CD14-positive monocyte (primary cell): ENCODE measurements at regions not wholly inside any gene's neighbourhood (a gene's known extent, or its start where the extent isn't known, plus 50 kb on each side); places are given as distances from the start of the nearest gene placed in this dataset.

Experiments used
- DNase-seq, 3 donors: peaks; one replicate each; pipeline ENCODE4 v3.0.0-alpha.2; 2011 to 2022
- H2AFZ ChIP-seq: 2 replicates; pipeline ENCODE4 v1.6.0; 2012; ENCODE audit warnings: mild to moderate bottlenecking, low read depth, low read length, inconsistent platforms; ENCODE audit not compliant: insufficient read depth, poor library complexity, severe bottlenecking
- H3K27ac ChIP-seq, 2 donors: 1 replicate in 1 of 2; 2 replicates in 1 of 2; pipeline ENCODE4 v1.5.1; 2012 to 2013; ENCODE audit warnings: low read length in 2 of 2, control low read depth in 1 of 2, inconsistent platforms in 1 of 2, low read depth in 1 of 2, mild to moderate bottlenecking in 1 of 2
- H3K27me3 ChIP-seq, 2 donors: one replicate each; pipeline versions ENCODE4 v1.6.0 to v1.6.1; 2011 to 2013; ENCODE audit warnings: low read length in 2 of 2; ENCODE audit not compliant: control insufficient read depth in 2 of 2, insufficient read depth in 2 of 2
- H3K36me3 ChIP-seq, 2 donors: replicated peaks in 1 of 2; 1 replicate in 1 of 2; 2 replicates in 1 of 2; pipeline versions ENCODE4 v1.5.1 to v1.6.1; 2012 to 2013; ENCODE audit warnings: low read length in 2 of 2, control low read depth in 1 of 2, inconsistent platforms in 1 of 2, mild to moderate bottlenecking in 1 of 2; ENCODE audit not compliant: insufficient read depth in 2 of 2, control insufficient read depth in 1 of 2
- H3K4me1 ChIP-seq, 2 donors: 1 replicate in 1 of 2; 2 replicates in 1 of 2; pipeline versions ENCODE4 v1.5.1 to v1.6.1; 2012 to 2013; ENCODE audit warnings: low read length in 2 of 2, control low read depth in 1 of 2, inconsistent platforms in 1 of 2, mild to moderate bottlenecking in 1 of 2, moderate library complexity in 1 of 2; ENCODE audit not compliant: insufficient read depth in 2 of 2, control insufficient read depth in 1 of 2
- H3K4me2 ChIP-seq: replicated peaks from 2 replicates; pipeline ENCODE3; 2012; ENCODE audit warnings: low read length, moderate library complexity, mild to moderate bottlenecking; ENCODE audit not compliant: poor library complexity, severe bottlenecking; ENCODE audit errors: extremely low read depth
- H3K4me3 ChIP-seq, 3 experiments: fragments of 200-600 bp in 1 of 3; sonication (generic) in 1 of 3; replicated peaks in 1 of 3; 1 replicate in 2 of 3; 2 replicates in 1 of 3; pipeline ENCODE4 v1.5.1; 2011 to 2013; ENCODE audit warnings: low read length in 3 of 3, mild to moderate bottlenecking in 3 of 3, control low read depth in 2 of 3, low read depth in 2 of 3, inconsistent platforms in 1 of 3, moderate library complexity in 1 of 3
- H3K79me2 ChIP-seq: 2 replicates; pipeline ENCODE4 v1.6.0; 2012; ENCODE audit warnings: mild to moderate bottlenecking, control low read depth, inconsistent platforms, low read length, moderate library complexity; ENCODE audit not compliant: insufficient read depth
- H3K9ac ChIP-seq: 2 replicates; pipeline ENCODE4 v1.6.0; 2017; ENCODE audit warnings: low read length, mild to moderate bottlenecking; ENCODE audit not compliant: insufficient read depth, poor library complexity, severe bottlenecking
- H3K9me3 ChIP-seq, 2 donors: replicated peaks in 1 of 2; 1 replicate in 1 of 2; 2 replicates in 1 of 2; pipeline versions ENCODE4 v1.5.1 to v1.6.1; 2012 to 2013; ENCODE audit warnings: low read length in 2 of 2, control low read depth in 1 of 2; ENCODE audit not compliant: control insufficient read depth in 1 of 2, insufficient read depth in 1 of 2
- H4K20me1 ChIP-seq: 2 replicates; pipeline ENCODE4 v1.6.0; 2012; ENCODE audit warnings: mild to moderate bottlenecking, low read length, control low read depth, moderate library complexity; ENCODE audit not compliant: insufficient read depth
- H3K27ac Mint-ChIP-seq, 7 donors: one replicate each; pipeline ENCODE4 v1.8.0; 2020; ENCODE audit warnings: mild to moderate bottlenecking in 7 of 7, mixed read lengths in 7 of 7, moderate library complexity in 6 of 7, inconsistent platforms in 2 of 7
- H3K27me3 Mint-ChIP-seq, 3 donors: one replicate each; pipeline ENCODE4 v1.8.0; 2021 to 2022; ENCODE audit warnings: low read depth in 3 of 3, mild to moderate bottlenecking in 3 of 3, mixed read lengths in 3 of 3, moderate library complexity in 3 of 3, inconsistent platforms in 1 of 3
- H3K36me3 Mint-ChIP-seq, 2 donors: one replicate each; pipeline ENCODE4 v1.8.0; 2020; ENCODE audit warnings: mixed read lengths in 2 of 2, inconsistent platforms in 1 of 2, mild to moderate bottlenecking in 1 of 2
- H3K4me1 Mint-ChIP-seq: one replicate; pipeline ENCODE4 v1.8.0; 2020; ENCODE audit warnings: mild to moderate bottlenecking, mixed read lengths
- H3K4me3 Mint-ChIP-seq, 2 donors: one replicate each; pipeline ENCODE4 v1.8.0; 2020; ENCODE audit warnings: mild to moderate bottlenecking in 2 of 2, mixed read lengths in 2 of 2, moderate library complexity in 1 of 2
- H3K9me3 Mint-ChIP-seq, 7 donors: one replicate each; pipeline ENCODE4 v1.8.0; 2020 to 2022; ENCODE audit warnings: mixed read lengths in 7 of 7, mild to moderate bottlenecking in 6 of 7, moderate library complexity in 6 of 7, inconsistent platforms in 2 of 7
- CTCF ChIP-seq: fragments of 200-600 bp; IDR thresholded peaks from one replicate; pipeline ENCODE4 v1.8.0; 2022; ENCODE audit warnings: antibody characterized with exemption, mild to moderate bottlenecking
- WGBS: methylation state at CpG from one replicate; pipeline ENCODE4 v1.1.5; 2013; ENCODE audit warnings: missing lambda C conversion rate; ENCODE audit not compliant: insufficient coverage; 5-methylcytosine and 5-hydroxymethylcytosine counted together
- intact Hi-C, 2 donors: fragments of 100-400 bp; cut with micrococcal nuclease; formaldehyde crosslinking; loops; one replicate each; pipeline versions ENCODE4 v1.15.0 to v1.15.1; 2023

- H3K9me3 ChIP-seq, result no peaks in the 10 kb centered on the region
- no peak overlapping the region for H2AFZ ChIP-seq
- no peak for DNase-seq
- no peaks in the 10 kb centered on the region for H3K36me3 ChIP-seq
- H3K79me2 ChIP-seq, result no peaks in the 10 kb centered on the region
- H3K27me3 ChIP-seq, result no peaks in the 10 kb centered on the region
- no peak overlapping the region for H3K4me3 ChIP-seq
- no peak overlapping the region for H3K27ac Mint-ChIP-seq
- no peak overlapping the region for H3K4me3 Mint-ChIP-seq
- H3K9me3 Mint-ChIP-seq, result peaks cover 0 to 4% (median 0%) of the 10 kb centered on the region in 7 donors
- no peaks in the 10 kb centered on the region for H3K4me1 ChIP-seq
- H3K4me2 ChIP-seq, result no peak overlapping the region
- 100% methylated on average over 2 of the region's 2 CpGs for WGBS
- intact Hi-C loops, result no loop called here
- TF ChIP-seq CTCF, result no peak
- H3K36me3 Mint-ChIP-seq, result no peaks in the 10 kb centered on the region
- H3K27ac ChIP-seq, result no peak overlapping the region
- no peaks in the 10 kb centered on the region for H3K4me1 Mint-ChIP-seq
- peaks cover 0 to 9% (median 0%) of the 10 kb centered on the region in 3 donors for H3K27me3 Mint-ChIP-seq
- H4K20me1 ChIP-seq, result no peaks in the 10 kb centered on the region
- H3K9ac ChIP-seq, result no peak overlapping the region
These were observed 146.7 kb upstream of the KLHL4 start for GRCh38 chrX:87370865-87371264.

- Mint-ChIP-seq H3K27me3 (peaks cover 0 to 8% (median 0%) of the 10 kb centered on the region in 3 donors), H3K4me1 (no peaks in the 10 kb centered on the region), H3K27ac (no peak overlapping the region), H3K9me3 (peaks cover 0 to 5% (median 0%) of the 10 kb centered on the region in 7 donors), H3K4me3 (no peak overlapping the region), H3K36me3 (no peaks in the 10 kb centered on the region)
- H3K4me2 ChIP-seq, result no peak overlapping the region
- no peak overlapping the region for H3K4me3 ChIP-seq
- intact Hi-C loops, result no loop called here
- H3K27ac ChIP-seq, result no peak overlapping the region
- no peak for DNase-seq
- H3K79me2 ChIP-seq, result no peaks in the 10 kb centered on the region
- no peaks in the 10 kb centered on the region for H3K9me3 ChIP-seq
- no peak overlapping the region for H2AFZ ChIP-seq
- no peak for TF ChIP-seq CTCF
- no peak overlapping the region for H3K9ac ChIP-seq
- no peaks in the 10 kb centered on the region for H3K36me3 ChIP-seq
- no peaks in the 10 kb centered on the region for H3K27me3 ChIP-seq
- no peaks in the 10 kb centered on the region for H4K20me1 ChIP-seq
- no peaks in the 10 kb centered on the region for H3K4me1 ChIP-seq
These were observed 143.3 kb upstream of the KLHL4 start for GRCh38 chrX:87374324-87374723.
